Mesenchymal stem cell (in vitro differentiated cells and primary cell): ENCODE measurements at regions not wholly inside any gene's neighbourhood (a gene's known extent, or its start where the extent isn't known, plus 50 kb on each side); places are given as distances from the start of the nearest gene placed in this dataset.
"Not testable (repeated sequence)": the region's sequence is repeated elsewhere in the genome, so short reads cannot be mapped to it uniquely, and the experiment has no call there.

Experiments used
- DNase-seq: peaks from one replicate; pipeline ENCODE4 v3.0.0-alpha.2; 2013
- H2AFZ ChIP-seq: one replicate; pipeline ENCODE4 v1.6.1; 2013; ENCODE audit warnings: low read depth, mild to moderate bottlenecking, control low read depth, inconsistent platforms, low read length, moderate library complexity
- H2AK5ac ChIP-seq: 2 replicates; pipeline ENCODE4 v1.6.1; 2013; ENCODE audit warnings: low read length, moderate library complexity, mild to moderate bottlenecking, inconsistent platforms; ENCODE audit not compliant: severe bottlenecking
- H2BK120ac ChIP-seq: one replicate; pipeline ENCODE4 v1.6.1; 2013; ENCODE audit warnings: low read depth, mild to moderate bottlenecking, inconsistent platforms, low read length, moderate library complexity
- H2BK12ac ChIP-seq, 2 experiments: one replicate each; pipeline ENCODE4 v1.6.1; 2013; ENCODE audit warnings: inconsistent platforms in 2 of 2, low read length in 2 of 2, mild to moderate bottlenecking in 2 of 2, moderate library complexity in 2 of 2, control low read depth in 1 of 2
- H2BK15ac ChIP-seq: one replicate; pipeline ENCODE4 v1.6.1; 2013; ENCODE audit warnings: mild to moderate bottlenecking, low read depth, inconsistent platforms; ENCODE audit not compliant: poor library complexity, severe bottlenecking
- H2BK5ac ChIP-seq: 2 replicates; pipeline ENCODE4 v1.6.1; 2013; ENCODE audit warnings: low read depth, mild to moderate bottlenecking, low read length, control low read depth, inconsistent platforms; ENCODE audit not compliant: poor library complexity, severe bottlenecking
- H3K14ac ChIP-seq, 2 experiments: one replicate each; pipeline ENCODE4 v1.6.1; 2013; ENCODE audit warnings: inconsistent platforms in 2 of 2, low read length in 2 of 2, control low read depth in 1 of 2, mild to moderate bottlenecking in 1 of 2, moderate library complexity in 1 of 2
- H3K18ac ChIP-seq, 2 experiments: one replicate each; pipeline ENCODE4 v1.6.1; 2013; ENCODE audit warnings: inconsistent platforms in 2 of 2, low read length in 2 of 2, control low read depth in 1 of 2, low read depth in 1 of 2, mild to moderate bottlenecking in 1 of 2
- H3K23ac ChIP-seq, 2 experiments: one replicate each; pipeline ENCODE4 v1.6.1; 2013; ENCODE audit warnings: inconsistent platforms in 2 of 2, low read length in 2 of 2, mild to moderate bottlenecking in 2 of 2, moderate library complexity in 2 of 2, control low read depth in 1 of 2
- H3K27ac ChIP-seq: 2 replicates; pipeline ENCODE4 v1.5.1; 2013; ENCODE audit warnings: mild to moderate bottlenecking, moderate library complexity, low read length, control low read depth, inconsistent platforms; ENCODE audit not compliant: poor library complexity, severe bottlenecking
- H3K27me3 ChIP-seq, 2 experiments: 2 replicates each; pipeline versions ENCODE4 v1.6.1 to v1.7.0; 2013; ENCODE audit warnings: low read length in 2 of 2, mild to moderate bottlenecking in 2 of 2, moderate library complexity in 2 of 2, control low read depth in 1 of 2, inconsistent platforms in 1 of 2; ENCODE audit not compliant: control insufficient read depth in 1 of 2, insufficient read depth in 1 of 2
- H3K36me3 ChIP-seq, 2 experiments: 2 replicates each; pipeline versions ENCODE4 v1.6.1 to v1.7.0; 2013; ENCODE audit warnings: low read length in 2 of 2, control low read depth in 1 of 2, inconsistent platforms in 1 of 2, low read depth in 1 of 2, mild to moderate bottlenecking in 1 of 2; ENCODE audit not compliant: insufficient read depth in 2 of 2, control insufficient read depth in 1 of 2
- H3K4ac ChIP-seq, 2 experiments: one replicate each; pipeline ENCODE4 v1.6.1; 2013; ENCODE audit warnings: inconsistent platforms in 2 of 2, low read length in 2 of 2, mild to moderate bottlenecking in 2 of 2, moderate library complexity in 2 of 2, control low read depth in 1 of 2, low read depth in 1 of 2
- H3K4me1 ChIP-seq: 2 replicates; pipeline ENCODE4 v1.6.1; 2013; ENCODE audit warnings: low read depth, low read length, control low read depth; ENCODE audit not compliant: control insufficient read depth, insufficient read depth
- H3K4me2 ChIP-seq: 2 replicates; pipeline ENCODE4 v1.6.1; 2013; ENCODE audit warnings: low read length, mild to moderate bottlenecking, inconsistent platforms; ENCODE audit not compliant: poor library complexity, severe bottlenecking
- H3K4me3 ChIP-seq, 2 experiments: 2 replicates each; pipeline versions ENCODE4 v1.5.1 to v1.7.0; 2013; ENCODE audit warnings: low read length in 2 of 2, mild to moderate bottlenecking in 2 of 2, control low read depth in 1 of 2, low read depth in 1 of 2; ENCODE audit not compliant: insufficient read depth in 1 of 2
- H3K79me1 ChIP-seq: replicated peaks from 2 replicates; pipeline ENCODE4 v1.6.1; 2013; ENCODE audit warnings: mild to moderate bottlenecking, control low read depth, low read length, inconsistent platforms; ENCODE audit not compliant: poor library complexity, severe bottlenecking
- H3K9ac ChIP-seq: 2 replicates; pipeline ENCODE4 v1.7.0; 2013; ENCODE audit warnings: mild to moderate bottlenecking, low read length, moderate library complexity
- H3K9me3 ChIP-seq: 2 replicates; pipeline ENCODE4 v1.7.0; 2013; ENCODE audit warnings: mild to moderate bottlenecking, low read length; ENCODE audit not compliant: control insufficient read depth
- H4K8ac ChIP-seq: one replicate; pipeline ENCODE4 v1.6.1; 2013; ENCODE audit warnings: inconsistent platforms, mild to moderate bottlenecking, low read length, moderate library complexity
- H4K91ac ChIP-seq: one replicate; pipeline ENCODE4 v1.6.1; 2013; ENCODE audit warnings: mild to moderate bottlenecking, low read length, inconsistent platforms
- WGBS: methylation state at CpG from one replicate; pipeline ENCODE4 v1.1.7; 2013; ENCODE audit warnings: mixed read lengths; 5-methylcytosine and 5-hydroxymethylcytosine counted together

GRCh38 chr22:23443905-23444304 lies 136.2 kb downstream of the IGLL1 start:
- not testable (repeated sequence) for H3K4me3 ChIP-seq, H3K4me1 ChIP-seq, H2AFZ ChIP-seq, H3K4ac ChIP-seq, H3K79me1 ChIP-seq, H2BK12ac ChIP-seq, H2BK5ac ChIP-seq, H3K9ac ChIP-seq, H3K23ac ChIP-seq, H3K9me3 ChIP-seq, H2BK15ac ChIP-seq, H3K14ac ChIP-seq, H3K4me2 ChIP-seq, H3K36me3 ChIP-seq, H4K91ac ChIP-seq, H2BK120ac ChIP-seq, H3K27ac ChIP-seq, H2AK5ac ChIP-seq, H3K27me3 ChIP-seq, H3K18ac ChIP-seq, H4K8ac ChIP-seq, DNase-seq
- no CpG with 5 or more reads among the region's 2 CpGs for WGBS

- not testable (repeated sequence) for H3K9ac ChIP-seq, H2BK120ac ChIP-seq, H3K23ac ChIP-seq, H3K4me2 ChIP-seq, H2AK5ac ChIP-seq, H3K14ac ChIP-seq, DNase-seq, H4K91ac ChIP-seq, H2AFZ ChIP-seq, H3K79me1 ChIP-seq, H3K4ac ChIP-seq, H2BK15ac ChIP-seq, H2BK12ac ChIP-seq, H4K8ac ChIP-seq, H3K27me3 ChIP-seq, H3K4me1 ChIP-seq, H3K9me3 ChIP-seq, H3K4me3 ChIP-seq, H3K27ac ChIP-seq, H3K36me3 ChIP-seq, H2BK5ac ChIP-seq, H3K18ac ChIP-seq
- WGBS: 92% methylated on average over 3 of the region's 3 CpGs
Measured at GRCh38 chr22:23439581-23439980, 140.5 kb downstream of the IGLL1 start.

GRCh38 chr22:23438216-23438615 lies 141.9 kb downstream of the IGLL1 start:
- Histone ChIP-seq H2BK120ac (no peak overlapping the region), H3K9ac (no peak overlapping the region), H2BK15ac (no peak overlapping the region), H3K18ac (no peak overlapping the region), H3K14ac (no peak overlapping the region), H3K4me1 (no peaks in the 10 kb centered on the region), H2BK5ac (no peak overlapping the region), H3K4ac (no peak overlapping the region), H3K27ac (no peak overlapping the region), H3K4me3 (no peak overlapping the region), H3K9me3 (no peaks in the 10 kb centered on the region), H3K23ac (no peak overlapping the region), H4K91ac (no peak overlapping the region), H2AFZ (no peak overlapping the region), H4K8ac (no peak overlapping the region), H2BK12ac (no peak overlapping the region), H2AK5ac (no peak overlapping the region), H3K36me3 (no peaks in the 10 kb centered on the region), H3K4me2 (no peak overlapping the region), H3K79me1 (no peaks in the 10 kb centered on the region), H3K27me3 (no peaks in the 10 kb centered on the region)
- WGBS: 72% methylated on average over 11 of the region's 13 CpGs
- no peak for DNase-seq

GRCh38 chr22:23437779-23438178 lies 142.3 kb downstream of the IGLL1 start:
- no peak overlapping the region for H2AK5ac ChIP-seq
- no peak overlapping the region for H4K8ac ChIP-seq
- H3K14ac ChIP-seq: no peak overlapping the region
- 91% methylated on average over 16 of the region's 16 CpGs for WGBS
- no peak overlapping the region for H2BK120ac ChIP-seq
- no peak overlapping the region for H3K4me3 ChIP-seq
- H2AFZ ChIP-seq: no peak overlapping the region
- no peak overlapping the region for H2BK5ac ChIP-seq
- no peaks in the 10 kb centered on the region for H3K27me3 ChIP-seq
- no peaks in the 10 kb centered on the region for H3K4me1 ChIP-seq
- no peak for DNase-seq
- no peak overlapping the region for H3K9ac ChIP-seq
- no peak overlapping the region for H3K4me2 ChIP-seq
- no peak overlapping the region for H4K91ac ChIP-seq
- no peaks in the 10 kb centered on the region for H3K9me3 ChIP-seq
- no peak overlapping the region for H3K4ac ChIP-seq
- H2BK12ac ChIP-seq: no peak overlapping the region
- H2BK15ac ChIP-seq: no peak overlapping the region
- H3K27ac ChIP-seq: no peak overlapping the region
- H3K23ac ChIP-seq: no peak overlapping the region
- H3K36me3 ChIP-seq: no peaks in the 10 kb centered on the region
- H3K18ac ChIP-seq: no peak overlapping the region
- H3K79me1 ChIP-seq: no peaks in the 10 kb centered on the region
